Left lung (tissue), 4 donors: ENCODE measurements at regions not wholly inside any gene's neighbourhood (a gene's known extent, or its start where the extent isn't known, plus 50 kb on each side); places are given as distances from the start of the nearest gene placed in this dataset.

Experiments used
- ATAC-seq: fragments of 200-7000 bp; cut with Tn5 transposase; one replicate; pipeline ENCODE4 v1.9.1; 2020; ENCODE audit warnings: moderate library complexity
- DNase-seq, 4 donors: peaks; one replicate each; pipeline ENCODE4 v3.0.0-alpha.2; 2013 to 2020
- H3K27ac ChIP-seq, 2 donors: fragments of 200-600 bp; sonication (generic) in 1 of 2; one replicate each; pipeline versions ENCODE4 v1.5.0 to v1.8.0; 2020 to 2021
- H3K27me3 ChIP-seq, 2 donors: fragments of 200-600 bp; sonication (generic) in 1 of 2; one replicate each; pipeline versions ENCODE4 v1.5.0 to v1.8.0; 2020 to 2021
- H3K36me3 ChIP-seq, 2 donors: fragments of 200-600 bp; sonication (generic) in 1 of 2; one replicate each; pipeline versions ENCODE4 v1.5.0 to v1.8.0; 2020 to 2021
- H3K4me1 ChIP-seq, 2 donors: fragments of 200-600 bp; one replicate each; pipeline ENCODE4 v1.8.0; 2021
- H3K4me3 ChIP-seq, 2 donors: fragments of 200-600 bp; sonication (generic) in 1 of 2; one replicate each; pipeline versions ENCODE4 v1.5.0 to v1.8.0; 2020 to 2021; ENCODE audit warnings: mild to moderate bottlenecking in 1 of 2
- H3K9me3 ChIP-seq, 2 donors: fragments of 200-600 bp; sonication (generic) in 1 of 2; one replicate each; pipeline versions ENCODE4 v1.5.0 to v1.8.0; 2020 to 2021
- intact Hi-C, 2 donors: fragments of 100-400 bp; cut with DNase I; formaldehyde crosslinking; loops; one replicate each; pipeline versions ENCODE4 v1.11.2 to v1.14.2; 2022
- TF ChIP-seq, protein P1 (sequence below), 2 donors: fragments of 200-600 bp; sonication (generic) in 1 of 2; IDR thresholded peaks; one replicate each; pipeline versions ENCODE4 v1.5.0 to v1.8.0; 2021; ENCODE audit warnings: antibody characterized with exemption in 2 of 2
- donor health status: DM: no; HTN: yes; CAD: no.
- donor health status: DM: no; HTN: no; CAD: no.

GRCh38 chr2:199590321-199591203 lies 132.8 kb upstream of the SATB2 start:
- Histone ChIP-seq H3K4me1 (no peaks in the 10 kb centered on the region), H3K36me3 (no peaks in the 10 kb centered on the region), H3K27ac (no peak overlapping the region), H3K4me3 (no peak overlapping the region), H3K27me3 (no peaks in the 10 kb centered on the region), H3K9me3 (no peaks in the 10 kb centered on the region)
- intact Hi-C loops = no loop called here
- peak in 2 of 4 donors; percentile 36 to 53 for DNase-seq
- TF ChIP-seq, protein P1, sequence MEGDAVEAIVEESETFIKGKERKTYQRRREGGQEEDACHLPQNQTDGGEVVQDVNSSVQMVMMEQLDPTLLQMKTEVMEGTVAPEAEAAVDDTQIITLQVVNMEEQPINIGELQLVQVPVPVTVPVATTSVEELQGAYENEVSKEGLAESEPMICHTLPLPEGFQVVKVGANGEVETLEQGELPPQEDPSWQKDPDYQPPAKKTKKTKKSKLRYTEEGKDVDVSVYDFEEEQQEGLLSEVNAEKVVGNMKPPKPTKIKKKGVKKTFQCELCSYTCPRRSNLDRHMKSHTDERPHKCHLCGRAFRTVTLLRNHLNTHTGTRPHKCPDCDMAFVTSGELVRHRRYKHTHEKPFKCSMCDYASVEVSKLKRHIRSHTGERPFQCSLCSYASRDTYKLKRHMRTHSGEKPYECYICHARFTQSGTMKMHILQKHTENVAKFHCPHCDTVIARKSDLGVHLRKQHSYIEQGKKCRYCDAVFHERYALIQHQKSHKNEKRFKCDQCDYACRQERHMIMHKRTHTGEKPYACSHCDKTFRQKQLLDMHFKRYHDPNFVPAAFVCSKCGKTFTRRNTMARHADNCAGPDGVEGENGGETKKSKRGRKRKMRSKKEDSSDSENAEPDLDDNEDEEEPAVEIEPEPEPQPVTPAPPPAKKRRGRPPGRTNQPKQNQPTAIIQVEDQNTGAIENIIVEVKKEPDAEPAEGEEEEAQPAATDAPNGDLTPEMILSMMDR (IDR thresholded peaks at IDR 0.05) = no peak
- ATAC-seq = peak; percentile 49

DNA sequence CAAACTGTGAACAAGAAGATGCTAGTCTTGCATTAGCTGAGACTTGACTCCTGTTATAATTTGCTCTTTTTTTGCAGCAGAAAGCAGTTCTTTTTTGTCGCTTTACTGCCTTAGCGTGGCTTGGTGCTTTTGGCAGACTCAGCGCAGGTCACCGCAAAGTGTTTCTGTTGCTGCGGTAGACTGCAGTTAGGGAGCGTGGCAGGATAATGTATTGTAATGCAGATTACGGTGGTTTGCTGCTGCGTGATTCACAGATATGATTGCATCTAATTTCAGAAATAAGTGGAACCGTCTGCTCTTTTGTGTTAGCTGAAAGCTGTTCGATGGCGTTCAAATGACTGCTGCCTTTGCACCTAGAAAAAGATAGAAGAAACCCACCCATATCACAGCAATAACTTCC lies 131.6 kb upstream of the SATB2 start:
- ATAC-seq (no peak), DNase-seq (no peak)
- TF ChIP-seq, protein P1 (IDR thresholded peaks at IDR 0.05) = no peak
- Histone ChIP-seq H3K27me3 (no peaks in the 10 kb centered on the region), H3K9me3 (no peaks in the 10 kb centered on the region), H3K4me3 (no peak overlapping the region), H3K4me1 (no peaks in the 10 kb centered on the region), H3K36me3 (no peaks in the 10 kb centered on the region), H3K27ac (no peak overlapping the region)
- intact Hi-C loops = no loop called here

GRCh38 chr2:199588054-199588453 lies 130.3 kb upstream of the SATB2 start:
- ATAC-seq (no peak), DNase-seq (no peak)
- no peaks in the 10 kb centered on the region for H3K4me1 ChIP-seq
- H3K36me3 ChIP-seq = no peaks in the 10 kb centered on the region
- no peak overlapping the region for H3K4me3 ChIP-seq
- H3K9me3 ChIP-seq = no peaks in the 10 kb centered on the region
- no peaks in the 10 kb centered on the region for H3K27me3 ChIP-seq
- H3K27ac ChIP-seq = no peak overlapping the region
- intact Hi-C loops = no loop called here
- TF ChIP-seq, protein P1 (IDR thresholded peaks at IDR 0.05) = no peak

GRCh38 chr2:199586646-199587045 lies 128.9 kb upstream of the SATB2 start:
- TF ChIP-seq, protein P1 (IDR thresholded peaks at IDR 0.05) = no peak
- DNase-seq (no peak), ATAC-seq (no peak)
- intact Hi-C loops = no loop called here
- Histone ChIP-seq H3K4me1 (no peaks in the 10 kb centered on the region), H3K9me3 (no peaks in the 10 kb centered on the region), H3K4me3 (no peak overlapping the region), H3K27ac (no peak overlapping the region), H3K36me3 (no peaks in the 10 kb centered on the region), H3K27me3 (no peaks in the 10 kb centered on the region)

- no peak for ATAC-seq
These were observed 125.9 kb upstream of the SATB2 start for GRCh38 chr2:199583676-199584075.

More at GRCh38 chr2:199583676-199584075, 125.9 kb upstream of the SATB2 start:
- no peaks in the 10 kb centered on the region for H3K4me1 ChIP-seq
- no peak overlapping the region for H3K4me3 ChIP-seq
- H3K36me3 ChIP-seq = no peaks in the 10 kb centered on the region
- no peak for DNase-seq
- H3K27ac ChIP-seq = no peak overlapping the region
- intact Hi-C loops = no loop called here
- H3K27me3 ChIP-seq = no peaks in the 10 kb centered on the region
- no peaks in the 10 kb centered on the region for H3K9me3 ChIP-seq
- TF ChIP-seq, protein P1 (IDR thresholded peaks at IDR 0.05) = no peak
